NCI-H524 treated with DMSO at 0.1 percent for 48 hours (cell line): ENCODE measurements at regions not wholly inside any gene's neighbourhood (a gene's known extent, or its start where the extent isn't known, plus 50 kb on each side); places are given as distances from the start of the nearest gene placed in this dataset.

Experiments
- DNase-seq: peaks from one replicate; lab custom pipeline; 2025; lab: John Stamatoyannopoulos, UW

- no peak for DNase-seq
Observed at GRCh38 chr5:117065161-117065560, 490.5 kb upstream of the SEMA6A start.

- peak; percentile 57 for DNase-seq
Observed at GRCh38 chr5:117060099-117060498, 485.5 kb upstream of the SEMA6A start.

GRCh38 chr5:117058740-117059139 is 484.1 kb upstream of the SEMA6A start:
- no peak for DNase-seq

GRCh38 chr5:117055517-117055916 is 480.9 kb upstream of the SEMA6A start:
- no peak for DNase-seq

GRCh38 chr5:117054911-117055310 is 480.3 kb upstream of the SEMA6A start:
- peak; percentile 72 for DNase-seq

GRCh38 chr5:117054141-117054540 is 479.5 kb upstream of the SEMA6A start:
- DNase-seq: no peak

- DNase-seq: no peak
Observed at GRCh38 chr5:117041926-117042595, 467.4 kb upstream of the SEMA6A start.

- DNase-seq: no peak
Observed at GRCh38 chr5:117039035-117039434, 464.4 kb upstream of the SEMA6A start.

GRCh38 chr5:117027384-117027783 is 452.8 kb upstream of the SEMA6A start:
- no peak for DNase-seq

- DNase-seq: no peak
Observed at GRCh38 chr5:117020999-117021398, 446.4 kb upstream of the SEMA6A start.

GRCh38 chr5:117013280-117013877 is 438.8 kb upstream of the SEMA6A start:
- no peak for DNase-seq

GRCh38 chr5:117010574-117010973 is 436.0 kb upstream of the SEMA6A start:
- no peak for DNase-seq

GRCh38 chr5:116998024-116998423 is 423.4 kb upstream of the SEMA6A start:
- no peak for DNase-seq

GRCh38 chr5:116992681-116993080 is 418.1 kb upstream of the SEMA6A start:
- no peak for DNase-seq

- DNase-seq: peak; percentile 44
Observed at GRCh38 chr5:116989995-116990394, 415.4 kb upstream of the SEMA6A start.

- DNase-seq: no peak
Observed at GRCh38 chr5:116982035-116982434, 407.4 kb upstream of the SEMA6A start.

GRCh38 chr5:116980581-116980980 is 406.0 kb upstream of the SEMA6A start:
- no peak for DNase-seq

- no peak for DNase-seq
Observed at GRCh38 chr5:116976767-116977166, 402.1 kb upstream of the SEMA6A start.

- no peak for DNase-seq
Observed at GRCh38 chr5:116971131-116971530, 396.5 kb upstream of the SEMA6A start.

- DNase-seq: peak; percentile 22
Observed at GRCh38 chr5:116970318-116970717, 395.7 kb upstream of the SEMA6A start.

GRCh38 chr5:116964438-116964837 is 389.8 kb upstream of the SEMA6A start:
- DNase-seq: no peak

GRCh38 chr5:116961021-116961420 is 386.4 kb upstream of the SEMA6A start:
- DNase-seq: no peak

GRCh38 chr5:116959843-116960242 is 385.2 kb upstream of the SEMA6A start:
- DNase-seq: no peak
